ENCODE measurements at regions not wholly inside any gene's neighbourhood (a gene's known extent, or its start where the extent isn't known, plus 50 kb on each side); places are given as distances from the start of the nearest gene placed in this dataset.
"Not testable (repeated sequence)": the region's sequence is repeated elsewhere in the genome, so short reads cannot be mapped to it uniquely, and the experiment has no call there.

GRCh38 chr14:26655128-26655527 is 57.3 kb upstream of the NOVA1 start:
- Histone ChIP-seq H3K4me3 (no peak overlapping the region), H3K9me3 (no peaks in the 10 kb centered on the region), H3K36me3 (no peaks in the 10 kb centered on the region), H3K4me1 (no peaks in the 10 kb centered on the region), H3K27ac (no peak overlapping the region), H3K27me3 (no peaks in the 10 kb centered on the region)
- TF ChIP-seq CTCF (IDR thresholded peaks at IDR 0.05), result no peak
- ATAC-seq, result no peak
- no peak for DNase-seq
- intact Hi-C loops (cut with DNase I), result no loop called here

GRCh38 chr14:26663506-26663905 is 65.7 kb upstream of the NOVA1 start:
- Histone ChIP-seq H3K9me3 (no peaks in the 10 kb centered on the region), H3K4me3 (no peak overlapping the region), H3K4me1 (no peaks in the 10 kb centered on the region), H3K27me3 (no peaks in the 10 kb centered on the region), H3K36me3 (no peaks in the 10 kb centered on the region), H3K27ac (no peak overlapping the region)
- intact Hi-C loops (cut with DNase I), result no loop called here
- no peak for TF ChIP-seq CTCF (IDR thresholded peaks at IDR 0.05)
- no peak for ATAC-seq
- no peak for DNase-seq

GRCh38 chr14:26678732-26679420 is 81.0 kb upstream of the NOVA1 start:
- H3K36me3 ChIP-seq; H3K4me3 ChIP-seq; DNase-seq; H3K4me1 ChIP-seq; H3K27me3 ChIP-seq; H3K9me3 ChIP-seq; H3K27ac ChIP-seq; ATAC-seq; intact Hi-C loops (cut with DNase I): not testable (repeated sequence)

- no peaks in the 10 kb centered on the region for H3K36me3 ChIP-seq
- no peaks in the 10 kb centered on the region for H3K4me1 ChIP-seq
- DNase-seq (no peak), ATAC-seq (no peak)
- no peak for TF ChIP-seq CTCF (IDR thresholded peaks at IDR 0.05)
- no peaks in the 10 kb centered on the region for H3K27me3 ChIP-seq
- no peaks in the 10 kb centered on the region for H3K9me3 ChIP-seq
- H3K27ac ChIP-seq, result no peak overlapping the region
- no peak overlapping the region for H3K4me3 ChIP-seq
- intact Hi-C loops (cut with DNase I), result no loop called here
These were observed 87.6 kb upstream of the NOVA1 start for GRCh38 chr14:26685401-26685800.

- no peak for TF ChIP-seq CTCF (IDR thresholded peaks at IDR 0.05)
- Histone ChIP-seq H3K27me3 (no peaks in the 10 kb centered on the region), H3K4me3 (no peak overlapping the region), H3K27ac (no peak overlapping the region), H3K4me1 (no peaks in the 10 kb centered on the region), H3K36me3 (no peaks in the 10 kb centered on the region), H3K9me3 (no peaks in the 10 kb centered on the region)
- DNase-seq, result no peak
- ATAC-seq, result peak; percentile 65
- intact Hi-C loops (cut with DNase I), result no loop called here
These were observed 89.5 kb upstream of the NOVA1 start for GRCh38 chr14:26687301-26687837.

- H3K27me3 ChIP-seq, result no peaks in the 10 kb centered on the region
- ATAC-seq, result no peak
- H3K36me3 ChIP-seq, result no peaks in the 10 kb centered on the region
- H3K4me3 ChIP-seq, result no peak overlapping the region
- no peak for DNase-seq
- TF ChIP-seq CTCF (IDR thresholded peaks at IDR 0.05), result no peak
- intact Hi-C loops (cut with DNase I), result no loop called here
- no peaks in the 10 kb centered on the region for H3K9me3 ChIP-seq
- H3K27ac ChIP-seq, result no peak overlapping the region
- no peaks in the 10 kb centered on the region for H3K4me1 ChIP-seq
These were observed 96.7 kb upstream of the NOVA1 start for GRCh38 chr14:26694521-26694920.
